Spleen (tissue), 11 donors: ENCODE measurements at regions not wholly inside any gene's neighbourhood (a gene's known extent, or its start where the extent isn't known, plus 50 kb on each side); places are given as distances from the start of the nearest gene placed in this dataset.

Experiments used
- DNase-seq: peaks from one replicate; pipeline ENCODE4 v3.0.0-alpha.2; 2020
- H3K27ac ChIP-seq, 8 donors: fragments of 200-600 bp; sonication (generic) in 7 of 8; 1 replicate in 4 of 8; 2 replicates in 4 of 8; pipeline versions ENCODE4 v1.5.0 to v1.8.0; 2016 to 2021; ENCODE audit warnings: inconsistent platforms in 4 of 8, mild to moderate bottlenecking in 4 of 8, moderate library complexity in 1 of 8
- H3K27me3 ChIP-seq, 7 donors: fragments of 200-600 bp; sonication (generic) in 6 of 7; replicated peaks in 1 of 7; 1 replicate in 4 of 7; 2 replicates in 3 of 7; pipeline versions ENCODE4 v1.5.0 to v1.8.0; 2016 to 2021; ENCODE audit warnings: inconsistent platforms in 3 of 7, mild to moderate bottlenecking in 1 of 7
- H3K36me3 ChIP-seq, 6 donors: fragments of 200-600 bp; sonication (generic) in 5 of 6; 1 replicate in 4 of 6; 2 replicates in 2 of 6; pipeline versions ENCODE4 v1.5.0 to v1.8.0; 2016 to 2021; ENCODE audit warnings: inconsistent platforms in 2 of 6
- H3K4me1 ChIP-seq, 6 donors: fragments of 200-600 bp; sonication (generic) in 5 of 6; 1 replicate in 3 of 6; 2 replicates in 3 of 6; pipeline versions ENCODE4 v1.5.0 to v1.8.0; 2016 to 2021; ENCODE audit warnings: inconsistent platforms in 3 of 6
- H3K4me3 ChIP-seq, 8 donors: fragments of 200-600 bp; sonication (generic) in 7 of 8; 1 replicate in 4 of 8; 2 replicates in 4 of 8; pipeline versions ENCODE4 v1.5.0 to v1.8.0; 2016 to 2021; ENCODE audit warnings: inconsistent platforms in 4 of 8, mild to moderate bottlenecking in 4 of 8, moderate library complexity in 2 of 8
- H3K9me3 ChIP-seq, 8 donors: fragments of 200-600 bp; sonication (generic) in 7 of 8; 1 replicate in 4 of 8; 2 replicates in 4 of 8; pipeline versions ENCODE4 v1.5.0 to v1.8.0; 2016 to 2021; ENCODE audit warnings: inconsistent platforms in 4 of 8
- POLR2A ChIP-seq, 3 donors: fragments of 450-650 bp; IDR thresholded peaks; one replicate each; pipeline ENCODE4 v1.5.1; 2017; ENCODE audit warnings: antibody characterized with exemption in 3 of 3, mild to moderate bottlenecking in 1 of 3
- POLR2AphosphoS5 ChIP-seq, 3 donors: sonication (generic); formaldehyde crosslinking; IDR thresholded peaks; one replicate each; pipeline ENCODE4 v1.5.1; 2017; ENCODE audit warnings: antibody characterized with exemption in 3 of 3
- WGBS, 5 donors: extraction: QIAGEN DNeasy Blood & Tissue Kit in 3 of 5; methylation state at CpG; one replicate each; pipeline versions ENCODE4 v1.1.5 to v1.1.7; 2013 to 2018; 5-methylcytosine and 5-hydroxymethylcytosine counted together
- intact Hi-C: fragments of 100-400 bp; cut with DNase I; formaldehyde crosslinking; loops from one replicate; pipeline ENCODE4 v1.15.0; 2023; ENCODE audit warnings: low total_unique reads
- TF ChIP-seq, protein P1 (sequence below), 11 experiments: fragments of 200-600 bp in 7 of 11; fragments of 450-650 bp in 4 of 11; sonication (generic) in 4 of 11; IDR thresholded peaks in 8 of 11; conservative IDR thresholded peaks in 3 of 11; 1 replicate in 7 of 11; 2 replicates in 4 of 11; pipeline versions ENCODE4 v1.4.0 to v1.8.0; 2016 to 2021; ENCODE audit warnings: antibody characterized with exemption in 11 of 11, inconsistent platforms in 4 of 11, mild to moderate bottlenecking in 1 of 11
- donor health status: healthy with polysubstance abuse.
- donor health status: DM: no; HTN: no; CAD: no; lungs with moderate emphysema.
- donor health status: DM: no; HTN: no; CAD: no.
- donor health status: Bipolar disorder and iron deficiency.
- donor health status: healthy.
- donor health status: DM: no; HTN: no; CAD: no.
- donor health status: DM: yes; HTN: yes; CAD: no.

DNA sequence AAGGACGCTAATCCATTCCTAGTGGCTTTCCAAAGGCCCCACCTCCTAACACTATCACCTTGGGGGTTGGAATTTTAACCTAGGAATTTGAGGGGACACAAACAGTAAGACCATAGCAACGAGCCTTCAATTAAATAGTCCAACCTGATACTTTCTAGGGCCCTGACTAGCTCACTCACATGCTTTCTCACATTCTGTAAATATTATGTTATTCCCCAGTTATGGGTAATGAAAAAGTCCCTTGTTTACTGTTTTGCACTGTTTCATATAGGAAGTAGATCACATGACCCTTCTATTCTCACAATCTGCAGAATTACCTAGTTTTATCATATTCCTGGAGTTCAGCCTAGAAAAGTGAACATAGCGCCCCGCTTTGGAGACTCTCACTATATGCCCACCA, 1212.1 kb upstream of the ACVR2A start:
- no peak for DNase-seq
- intact Hi-C loops = no loop called here
- 79 to 86% (median 85%) methylated on average over 4 of the region's 4 CpGs for WGBS, 5 donors
- TF ChIP-seq, protein P1, sequence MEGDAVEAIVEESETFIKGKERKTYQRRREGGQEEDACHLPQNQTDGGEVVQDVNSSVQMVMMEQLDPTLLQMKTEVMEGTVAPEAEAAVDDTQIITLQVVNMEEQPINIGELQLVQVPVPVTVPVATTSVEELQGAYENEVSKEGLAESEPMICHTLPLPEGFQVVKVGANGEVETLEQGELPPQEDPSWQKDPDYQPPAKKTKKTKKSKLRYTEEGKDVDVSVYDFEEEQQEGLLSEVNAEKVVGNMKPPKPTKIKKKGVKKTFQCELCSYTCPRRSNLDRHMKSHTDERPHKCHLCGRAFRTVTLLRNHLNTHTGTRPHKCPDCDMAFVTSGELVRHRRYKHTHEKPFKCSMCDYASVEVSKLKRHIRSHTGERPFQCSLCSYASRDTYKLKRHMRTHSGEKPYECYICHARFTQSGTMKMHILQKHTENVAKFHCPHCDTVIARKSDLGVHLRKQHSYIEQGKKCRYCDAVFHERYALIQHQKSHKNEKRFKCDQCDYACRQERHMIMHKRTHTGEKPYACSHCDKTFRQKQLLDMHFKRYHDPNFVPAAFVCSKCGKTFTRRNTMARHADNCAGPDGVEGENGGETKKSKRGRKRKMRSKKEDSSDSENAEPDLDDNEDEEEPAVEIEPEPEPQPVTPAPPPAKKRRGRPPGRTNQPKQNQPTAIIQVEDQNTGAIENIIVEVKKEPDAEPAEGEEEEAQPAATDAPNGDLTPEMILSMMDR (IDR thresholded peaks at IDR 0.05 in 8 of 11, conservative IDR thresholded peaks at IDR 0.05 in 3 of 11) = no peak
- TF ChIP-seq POLR2A (IDR thresholded peaks at IDR 0.05) (no peak), POLR2AphosphoS5 (IDR thresholded peaks at IDR 0.05) (no peak)
- no peak overlapping the region for H3K4me3 ChIP-seq
- no peaks in the 10 kb centered on the region for H3K36me3 ChIP-seq
- H3K27ac ChIP-seq = no peak overlapping the region
- H3K27me3 ChIP-seq = no peaks in the 10 kb centered on the region
- H3K9me3 ChIP-seq = no peaks in the 10 kb centered on the region
- no peaks in the 10 kb centered on the region for H3K4me1 ChIP-seq

DNA sequence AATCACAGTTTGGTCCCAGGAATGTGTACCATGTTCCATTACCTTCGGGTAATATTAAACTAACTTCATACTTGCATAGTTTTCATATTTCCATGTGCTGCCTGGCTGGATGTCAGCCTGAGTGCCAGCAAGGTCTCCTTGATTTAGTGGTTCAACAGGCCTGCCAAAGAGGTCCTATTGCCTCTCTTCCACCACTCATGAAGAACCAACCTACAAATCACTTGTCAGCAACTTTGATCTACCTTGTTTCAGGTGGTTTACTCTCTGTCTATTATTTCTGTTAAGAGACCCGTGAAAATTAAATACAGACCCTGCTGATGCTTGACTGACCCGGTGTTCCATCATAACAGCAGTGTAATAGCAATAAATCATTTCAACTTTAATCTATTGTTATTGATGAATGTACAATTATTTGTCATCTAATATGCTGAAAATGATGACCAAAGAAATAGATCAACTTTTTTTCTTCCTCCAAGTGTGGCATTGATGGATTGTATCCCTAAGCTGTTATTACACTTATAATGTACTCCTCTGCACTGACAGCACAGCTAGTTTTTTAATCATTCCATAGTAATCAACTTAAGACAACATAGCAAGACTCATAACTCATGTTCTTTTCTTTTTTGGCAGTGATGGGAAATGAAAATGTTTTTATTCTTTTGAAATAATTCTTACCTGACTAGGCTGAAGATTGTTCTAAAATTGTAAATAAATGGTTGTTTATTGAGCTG, 1220.2 kb upstream of the ACVR2A start:
- no peak overlapping the region for H3K4me3 ChIP-seq
- no peak for DNase-seq
- H3K27ac ChIP-seq = no peak overlapping the region
- peaks cover 0 to 2% (median 0%) of the 10 kb centered on the region in 8 donors for H3K9me3 ChIP-seq
- intact Hi-C loops = no loop called here
- TF ChIP-seq POLR2AphosphoS5 (IDR thresholded peaks at IDR 0.05) (no peak), POLR2A (IDR thresholded peaks at IDR 0.05) (no peak)
- TF ChIP-seq, protein P1 (IDR thresholded peaks at IDR 0.05 in 8 of 11, conservative IDR thresholded peaks at IDR 0.05 in 3 of 11) = no peak
- no peaks in the 10 kb centered on the region for H3K36me3 ChIP-seq
- WGBS, 5 donors = 73 to 85% (median 78%) methylated on average over 3 of the region's 3 CpGs
- no peaks in the 10 kb centered on the region for H3K4me1 ChIP-seq
- no peaks in the 10 kb centered on the region for H3K27me3 ChIP-seq

DNA sequence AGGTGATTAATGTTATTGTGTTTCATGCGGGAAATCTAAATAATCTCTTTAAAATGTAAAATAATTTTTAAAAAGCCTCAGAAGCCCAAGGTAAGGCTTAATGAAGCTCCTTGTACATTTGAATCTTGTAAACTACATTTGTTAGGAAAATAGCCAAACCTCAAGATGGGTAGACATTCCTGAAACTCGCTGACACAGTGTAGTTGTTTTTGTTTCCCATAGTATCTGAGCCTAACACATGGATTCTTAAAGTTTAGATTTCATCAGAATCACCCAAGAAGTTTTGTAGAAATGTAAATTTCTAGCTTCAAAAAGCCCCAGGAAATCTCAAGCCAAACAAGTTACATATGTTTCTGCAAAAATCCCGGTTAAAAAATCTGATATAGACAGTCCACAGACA, 1221.1 kb upstream of the ACVR2A start:
- Histone ChIP-seq H3K27me3 (no peaks in the 10 kb centered on the region), H3K4me3 (no peak overlapping the region), H3K27ac (no peak overlapping the region), H3K9me3 (peaks cover 0 to 10% (median 4%) of the 10 kb centered on the region in 8 donors), H3K4me1 (no peaks in the 10 kb centered on the region), H3K36me3 (no peaks in the 10 kb centered on the region)
- intact Hi-C loops = no loop called here
- WGBS, 5 donors = 80 to 93% (median 83%) methylated on average over 3 of the region's 3 CpGs
- TF ChIP-seq, protein P1 (IDR thresholded peaks at IDR 0.05 in 8 of 11, conservative IDR thresholded peaks at IDR 0.05 in 3 of 11) = no peak
- TF ChIP-seq POLR2A (IDR thresholded peaks at IDR 0.05) (no peak), POLR2AphosphoS5 (IDR thresholded peaks at IDR 0.05) (no peak)
- no peak for DNase-seq

DNA sequence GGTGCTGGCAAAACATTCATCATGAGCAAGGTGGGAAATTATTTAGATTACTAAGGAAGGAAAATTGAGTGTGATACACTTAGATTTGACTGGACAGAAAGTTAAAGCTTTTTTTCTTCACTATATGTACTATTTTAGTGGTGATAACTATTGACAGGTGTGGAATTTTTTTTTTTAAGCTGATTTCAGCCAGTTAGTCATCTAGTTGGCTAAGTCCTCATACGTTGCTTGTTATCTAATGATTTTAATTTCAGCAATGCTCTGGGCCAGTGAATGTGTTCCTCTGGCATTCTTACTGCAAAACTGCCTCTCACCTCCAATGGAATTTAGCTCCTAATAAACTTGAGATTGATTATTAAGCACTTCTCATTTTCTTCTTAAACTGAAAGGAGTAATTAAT, 1223.2 kb upstream of the ACVR2A start:
- intact Hi-C loops = no loop called here
- no peak overlapping the region for H3K27ac ChIP-seq
- peaks cover 0 to 24% (median 4%) of the 10 kb centered on the region in 8 donors for H3K9me3 ChIP-seq
- WGBS, 5 donors = 58 to 76% (median 72%) methylated on average over 1 of the region's 1 CpG
- DNase-seq = no peak
- H3K27me3 ChIP-seq = no peaks in the 10 kb centered on the region
- H3K36me3 ChIP-seq = no peaks in the 10 kb centered on the region
- H3K4me3 ChIP-seq = no peak overlapping the region
- H3K4me1 ChIP-seq = no peaks in the 10 kb centered on the region
- no peak for TF ChIP-seq POLR2A (IDR thresholded peaks at IDR 0.05)
- no peak for TF ChIP-seq POLR2AphosphoS5 (IDR thresholded peaks at IDR 0.05)
- TF ChIP-seq, protein P1 (IDR thresholded peaks at IDR 0.05 in 8 of 11, conservative IDR thresholded peaks at IDR 0.05 in 3 of 11) = no peak
